Keratinocyte (primary cell): ENCODE measurements at regions not wholly inside any gene's neighbourhood (a gene's known extent, or its start where the extent isn't known, plus 50 kb on each side); places are given as distances from the start of the nearest gene placed in this dataset.

Experiments used
- DNase-seq: peaks from one replicate; pipeline ENCODE4 v3.0.0-alpha.2; 2011; ENCODE audit warnings: low read depth, missing footprints, low spot score
- FAIRE-seq: peaks from 2 replicates; lab custom pipeline; 2011; peaks lifted over from hg19 to GRCh38; lab: Jason Lieb, UNC
- H2AFZ ChIP-seq: 2 replicates; pipeline ENCODE4 v1.6.0; 2012; ENCODE audit warnings: low read length, control low read depth, inconsistent platforms; ENCODE audit not compliant: control insufficient read depth
- H3K27ac ChIP-seq: 2 replicates; pipeline ENCODE4 v1.5.1; 2011; ENCODE audit warnings: low read length; ENCODE audit not compliant: control insufficient read depth, insufficient read depth
- H3K27me3 ChIP-seq: 3 replicates; pipeline ENCODE4 v1.6.0; 2011; ENCODE audit warnings: low read length; ENCODE audit not compliant: control insufficient read depth, insufficient read depth; ENCODE audit errors: extremely low read depth
- H3K36me3 ChIP-seq, 2 experiments: 2 replicates in 1 of 2; 3 replicates in 1 of 2; pipeline ENCODE4 v1.5.1; 2011; ENCODE audit warnings: low read length in 2 of 2, mild to moderate bottlenecking in 1 of 2; ENCODE audit not compliant: control insufficient read depth in 2 of 2, insufficient read depth in 2 of 2; ENCODE audit errors: extremely low read depth in 1 of 2
- H3K4me1 ChIP-seq: 3 replicates; pipeline ENCODE4 v1.5.1; 2011; ENCODE audit warnings: low read length; ENCODE audit not compliant: control insufficient read depth, insufficient read depth; ENCODE audit errors: extremely low read depth
- H3K4me2 ChIP-seq: 3 replicates; pipeline ENCODE4 v1.6.0; 2011; ENCODE audit warnings: low read depth, low read length; ENCODE audit not compliant: control insufficient read depth, insufficient read depth; ENCODE audit errors: extremely low read depth
- H3K4me3 ChIP-seq, 3 experiments: fragments of 200-600 bp in 1 of 3; sonication (generic) in 1 of 3; 2 replicates in 2 of 3; 3 replicates in 1 of 3; pipeline ENCODE4 v1.5.1; 2011 to 2016; ENCODE audit warnings: low read length in 3 of 3, mild to moderate bottlenecking in 3 of 3, control low read depth in 2 of 3, inconsistent platforms in 1 of 3, low read depth in 1 of 3, mixed read lengths in 1 of 3, mixed run types in 1 of 3, moderate library complexity in 1 of 3; ENCODE audit not compliant: control insufficient read depth in 2 of 3, insufficient read depth in 2 of 3; ENCODE audit errors: extremely low read depth in 1 of 3
- H3K79me2 ChIP-seq: 2 replicates; pipeline ENCODE4 v1.6.0; 2012; ENCODE audit warnings: low read length; ENCODE audit not compliant: control insufficient read depth, insufficient read depth
- H3K9ac ChIP-seq: 3 replicates; pipeline ENCODE4 v1.6.0; 2011; ENCODE audit warnings: low read length; ENCODE audit not compliant: control insufficient read depth, insufficient read depth; ENCODE audit errors: extremely low read depth
- H3K9me1 ChIP-seq: 3 replicates; pipeline ENCODE4 v1.6.0; 2011; ENCODE audit warnings: low read length; ENCODE audit not compliant: control insufficient read depth, insufficient read depth; ENCODE audit errors: extremely low read depth
- H3K9me3 ChIP-seq: 2 replicates; pipeline ENCODE4 v1.5.1; 2012; ENCODE audit warnings: low read depth, low read length; ENCODE audit not compliant: control insufficient read depth
- H4K20me1 ChIP-seq: 3 replicates; pipeline ENCODE4 v1.6.0; 2011; ENCODE audit warnings: low read length; ENCODE audit not compliant: control insufficient read depth, insufficient read depth; ENCODE audit errors: extremely low read depth
- CTCF ChIP-seq, 3 experiments: IDR thresholded peaks in 1 of 3; conservative IDR thresholded peaks in 1 of 3; optimal IDR thresholded peaks in 1 of 3; 2 replicates in 2 of 3; 3 replicates in 1 of 3; pipeline versions ENCODE3 to v1.5.1; 2011; ENCODE audit warnings: low read length in 3 of 3, mild to moderate bottlenecking in 3 of 3, moderate library complexity in 2 of 3, control low read depth in 1 of 3, inconsistent platforms in 1 of 3; ENCODE audit not compliant: insufficient read depth in 2 of 3; ENCODE audit errors: extremely low read depth in 1 of 3
- EZH2 ChIP-seq: IDR thresholded peaks from one replicate; pipeline ENCODE4 v1.6.1; 2012; ENCODE audit warnings: inconsistent platforms, mild to moderate bottlenecking, low read length, moderate library complexity
- dilution Hi-C: fragments of 300-500 bp; cut with MboI; formaldehyde crosslinking; loops from one replicate; pipeline ENCODE4 v1.7.0; 2020; ENCODE audit warnings: low sequenced_read_pairs; ENCODE audit not compliant: extremely low pct_ligation_motif_present

GRCh38 chr7:43791-44540 is 148.4 kb upstream of the FAM20C start:
- Histone ChIP-seq H3K36me3 (no peaks in the 10 kb centered on the region), H3K9me3 (no peaks in the 10 kb centered on the region), H3K4me2 (no peak overlapping the region), H2AFZ (no peak overlapping the region), H3K4me1 (no peaks in the 10 kb centered on the region), H3K79me2 (no peaks in the 10 kb centered on the region), H3K9ac (no peak overlapping the region), H3K4me3 (no peak overlapping the region), H4K20me1 (no peaks in the 10 kb centered on the region), H3K27ac (no peak overlapping the region), H3K9me1 (no peaks in the 10 kb centered on the region), H3K27me3 (peaks cover 12% of the 10 kb centered on the region)
- dilution Hi-C loops, result no loop called here
- TF ChIP-seq CTCF (optimal IDR thresholded peaks at IDR 0.05 in 1 of 3, IDR thresholded peaks at IDR 0.05 in 1 of 3, conservative IDR thresholded peaks at IDR 0.05 in 1 of 3; ENCODE audit: extremely low read depth in 1 of 3, insufficient read depth in 2 of 3, low read length in 3 of 3) (no peak), EZH2 (no peak)
- DNase-seq (no peak), FAIRE-seq (no peak)

- no peak overlapping the region for H3K4me3 ChIP-seq
- H3K79me2 ChIP-seq, result no peaks in the 10 kb centered on the region
- H3K9ac ChIP-seq, result no peak overlapping the region
- no peak for FAIRE-seq
- no peaks in the 10 kb centered on the region for H3K9me1 ChIP-seq
- H2AFZ ChIP-seq, result no peak overlapping the region
- no peaks in the 10 kb centered on the region for H3K9me3 ChIP-seq
- dilution Hi-C loops, result no loop called here
- no peaks in the 10 kb centered on the region for H4K20me1 ChIP-seq
- TF ChIP-seq CTCF (optimal IDR thresholded peaks at IDR 0.05 in 1 of 3, IDR thresholded peaks at IDR 0.05 in 1 of 3, conservative IDR thresholded peaks at IDR 0.05 in 1 of 3; ENCODE audit: extremely low read depth in 1 of 3, insufficient read depth in 2 of 3, low read length in 3 of 3) (no peak), EZH2 (no peak)
- H3K27ac ChIP-seq, result no peak overlapping the region
- no peak for DNase-seq
- H3K36me3 ChIP-seq, result no peaks in the 10 kb centered on the region
- H3K4me2 ChIP-seq, result no peak overlapping the region
- H3K4me1 ChIP-seq, result no peaks in the 10 kb centered on the region
- H3K27me3 ChIP-seq, result peaks cover 12% of the 10 kb centered on the region
Measured at GRCh38 chr7:44541-44896, 147.9 kb upstream of the FAM20C start.
